Naive thymus-derived CD4-positive, alpha-beta T cell (primary cell): ENCODE measurements at regions not wholly inside any gene's neighbourhood (a gene's known extent, or its start where the extent isn't known, plus 50 kb on each side); places are given as distances from the start of the nearest gene placed in this dataset.
"Not testable (repeated sequence)": the region's sequence is repeated elsewhere in the genome, so short reads cannot be mapped to it uniquely, and the experiment has no call there.

Experiments
- ATAC-seq: fragments of 150-1000 bp; cut with Tn5 transposase; 2 replicates; pipeline ENCODE4 v1.10.0; 2021; ENCODE audit warnings: mild to moderate bottlenecking, moderate library complexity
- CTCF ChIA-PET: fragments of 350-600 bp; sonication (Branson Sonifier 250); formaldehyde crosslinking; loops from one replicate; lab custom pipeline; 2021; ENCODE audit warnings: antibody characterized with exemption; lab: Charles Lee
- POLR2A ChIA-PET: fragments of 350-600 bp; sonication (Branson Sonifier 250); formaldehyde crosslinking; loops from one replicate; lab custom pipeline; 2021; ENCODE audit warnings: antibody characterized with exemption, inconsistent platforms; lab: Charles Lee
- DNase-seq, 9 donors: peaks; one replicate each; pipeline versions ENCODE4 v3.0.0 to v3.0.0-alpha.2; 2020 to 2022; ENCODE audit warnings: mixed read lengths in 1 of 9
- H3K27ac ChIP-seq: one replicate; pipeline ENCODE4 v1.7.0; 2013; ENCODE audit warnings: mild to moderate bottlenecking, low read depth, low read length, moderate library complexity
- H3K27me3 ChIP-seq, 2 donors: one replicate each; pipeline ENCODE4 v1.7.0; 2013; ENCODE audit warnings: low read length in 2 of 2, mild to moderate bottlenecking in 2 of 2, moderate library complexity in 2 of 2; ENCODE audit not compliant: control insufficient read depth in 2 of 2, insufficient read depth in 2 of 2
- H3K36me3 ChIP-seq, 3 experiments: 1 replicate in 2 of 3; 2 replicates in 1 of 3; pipeline ENCODE4 v1.7.0; 2013; ENCODE audit warnings: low read length in 3 of 3, mild to moderate bottlenecking in 3 of 3, moderate library complexity in 1 of 3; ENCODE audit not compliant: insufficient read depth in 3 of 3, control insufficient read depth in 2 of 3
- H3K4me1 ChIP-seq, 2 donors: one replicate each; pipeline ENCODE4 v1.7.0; 2013; ENCODE audit warnings: low read length in 2 of 2, mild to moderate bottlenecking in 2 of 2, moderate library complexity in 1 of 2; ENCODE audit not compliant: control insufficient read depth in 2 of 2, insufficient read depth in 2 of 2
- H3K4me3 ChIP-seq: 2 replicates; pipeline ENCODE4 v1.7.0; 2013; ENCODE audit warnings: mild to moderate bottlenecking, low read length
- H3K9me3 ChIP-seq, 3 experiments: 1 replicate in 2 of 3; 2 replicates in 1 of 3; pipeline ENCODE4 v1.7.0; 2013; ENCODE audit warnings: low read length in 3 of 3; ENCODE audit not compliant: control insufficient read depth in 2 of 3
- H3K27ac Mint-ChIP-seq, 9 donors: one replicate each; pipeline ENCODE4 v1.8.0; 2020 to 2022; ENCODE audit warnings: mixed read lengths in 9 of 9, mild to moderate bottlenecking in 8 of 9, moderate library complexity in 5 of 9, inconsistent platforms in 2 of 9
- H3K27me3 Mint-ChIP-seq, 5 donors: one replicate each; pipeline ENCODE4 v1.8.0; 2021 to 2022; ENCODE audit warnings: mixed read lengths in 5 of 5, mild to moderate bottlenecking in 1 of 5
- H3K36me3 Mint-ChIP-seq, 5 donors: one replicate each; pipeline ENCODE4 v1.8.0; 2020 to 2022; ENCODE audit warnings: mixed read lengths in 5 of 5, mild to moderate bottlenecking in 3 of 5, inconsistent platforms in 1 of 5
- H3K4me1 Mint-ChIP-seq, 7 donors: one replicate each; pipeline ENCODE4 v1.8.0; 2020 to 2022; ENCODE audit warnings: mixed read lengths in 7 of 7, mild to moderate bottlenecking in 3 of 7, inconsistent platforms in 1 of 7
- H3K4me3 Mint-ChIP-seq, 10 donors: one replicate each; pipeline ENCODE4 v1.8.0; 2020 to 2022; ENCODE audit warnings: mild to moderate bottlenecking in 10 of 10, mixed read lengths in 10 of 10, moderate library complexity in 6 of 10, inconsistent platforms in 2 of 10
- H3K9me3 Mint-ChIP-seq, 11 donors: one replicate each; pipeline ENCODE4 v1.8.0; 2020 to 2022; ENCODE audit warnings: mixed read lengths in 11 of 11, mild to moderate bottlenecking in 4 of 11, inconsistent platforms in 1 of 11, moderate library complexity in 1 of 11
- intact Hi-C, 2 donors: fragments of 100-400 bp; cut with micrococcal nuclease; formaldehyde crosslinking; loops; one replicate each; pipeline ENCODE4 v1.15.1; 2023

GRCh38 chr20:52305858-52306257 is 114.3 kb upstream of the ZFP64 start:
- H3K36me3 ChIP-seq: no peaks in the 10 kb centered on the region
- no peaks in the 10 kb centered on the region for H3K9me3 ChIP-seq
- DNase-seq (peak in 7 of 9 donors; percentile 18 to 70 (median 52)), ATAC-seq (peak; percentile 87)
- Mint-ChIP-seq H3K36me3 (no peaks in the 10 kb centered on the region), H3K27me3 (peaks cover 0 to 2% (median 0%) of the 10 kb centered on the region in 5 donors), H3K4me1 (peaks cover 16 to 77% (median 60%) of the 10 kb centered on the region in 7 donors), H3K9me3 (peaks cover 0 to 4% (median 0%) of the 10 kb centered on the region in 11 donors), H3K27ac (peak overlapping the region; percentile 60 to 93 (median 86)), H3K4me3 (peak overlapping the region; percentile 2 to 76 (median 58))
- ChIA-PET CTCF (interaction anchor here (0.6 to 1.2 kb wide), 8 partner anchors 24 to 1337 kb away, joined by 3 to 5 read pairs (median 3); no protein-coding TSS in a partner anchor), POLR2A (interaction anchor here (0.6 to 1.4 kb wide), 7 partner anchors 104 to 1305 kb away, joined by 3 to 8 read pairs (median 3); no protein-coding TSS in a partner anchor)
- peaks cover 0 to 27% of the 10 kb centered on the region in 2 donors for H3K4me1 ChIP-seq
- H3K27me3 ChIP-seq: no peaks in the 10 kb centered on the region
- intact Hi-C loops: loop anchor here (1.0 to 2.0 kb wide), 2 partner anchors 104 to 667 kb away; partner anchors contain the start of gene TSHZ2 (in 1 of the 2)
- H3K4me3 ChIP-seq: no peak overlapping the region
- peak overlapping the region; percentile 43 for H3K27ac ChIP-seq

- Histone ChIP-seq H3K4me3 (no peak overlapping the region), H3K4me1 (peaks cover 0 to 27% of the 10 kb centered on the region in 2 donors), H3K27me3 (no peaks in the 10 kb centered on the region), H3K9me3 (no peaks in the 10 kb centered on the region), H3K27ac (no peak overlapping the region), H3K36me3 (no peaks in the 10 kb centered on the region)
- ChIA-PET POLR2A (interaction anchor here (1.4 kb wide), 1 partner anchor 696 kb away, joined by 8 read pairs; no protein-coding TSS in a partner anchor), CTCF (interaction anchor here (1.2 kb wide), 1 partner anchor 63 kb away, joined by 3 read pairs; no protein-coding TSS in a partner anchor)
- Mint-ChIP-seq H3K9me3 (peaks cover 0 to 4% (median 0%) of the 10 kb centered on the region in 11 donors), H3K4me3 (peak overlapping the region in 7 of 10 donors; percentile 43 to 67 (median 60)), H3K36me3 (no peaks in the 10 kb centered on the region), H3K27me3 (no peaks in the 10 kb centered on the region), H3K4me1 (peaks cover 16 to 74% (median 60%) of the 10 kb centered on the region in 7 donors), H3K27ac (peak overlapping the region in 7 of 9 donors; percentile 64 to 93 (median 86))
- intact Hi-C loops: loop anchor here in 1 of 2 donors (2.0 kb wide), 1 partner anchor 668 kb away; the partner anchor contains the start of gene TSHZ2
- no peak for DNase-seq
- ATAC-seq: no peak
Observed at GRCh38 chr20:52305024-52305645, 113.6 kb upstream of the ZFP64 start.

GRCh38 chr20:52303281-52303950 is 111.8 kb upstream of the ZFP64 start:
- ATAC-seq (no peak), DNase-seq (no peak)
- Histone ChIP-seq H3K4me1 (peaks cover 0 to 27% of the 10 kb centered on the region in 2 donors), H3K27ac (no peak overlapping the region), H3K9me3 (no peaks in the 10 kb centered on the region), H3K27me3 (no peaks in the 10 kb centered on the region), H3K36me3 (no peaks in the 10 kb centered on the region), H3K4me3 (no peak overlapping the region)
- Mint-ChIP-seq H3K4me1 (peaks cover 16 to 71% (median 60%) of the 10 kb centered on the region in 7 donors), H3K27ac (peak overlapping the region in 4 of 9 donors; percentile 10 to 78 (median 70)), H3K36me3 (no peaks in the 10 kb centered on the region), H3K27me3 (no peaks in the 10 kb centered on the region), H3K9me3 (peaks cover 0 to 4% (median 0%) of the 10 kb centered on the region in 11 donors), H3K4me3 (peak overlapping the region in 1 of 10 donors; percentile 20)
- ChIA-PET CTCF (interaction anchor here (0.6 kb wide), 2 partner anchors 353 to 938 kb away, joined by 3 read pairs; no protein-coding TSS in a partner anchor), POLR2A (interaction anchor here (0.6 to 0.8 kb wide), 2 partner anchors 748 to 925 kb away, joined by 4 to 8 read pairs; no protein-coding TSS in a partner anchor)
- intact Hi-C loops: no loop called here

DNA sequence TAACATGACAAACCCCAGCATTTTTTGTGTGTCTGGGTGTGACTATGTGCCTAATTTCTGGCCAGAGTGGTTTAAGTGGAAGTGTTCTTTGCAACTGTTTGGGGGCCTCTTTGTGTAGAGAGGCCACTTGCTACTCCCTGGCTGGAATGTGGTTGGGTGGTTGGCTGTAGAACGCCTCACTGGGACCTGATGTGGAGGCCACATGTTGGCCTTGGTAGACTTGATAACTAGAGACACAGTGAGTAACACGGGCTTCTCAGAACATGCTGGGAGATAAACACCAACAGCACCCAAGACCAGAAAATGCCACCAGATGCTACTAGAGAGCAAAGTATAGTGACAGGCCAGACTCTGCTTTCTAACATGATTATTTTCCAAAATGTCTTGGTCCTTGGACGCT is 111.2 kb upstream of the ZFP64 start:
- Histone ChIP-seq H3K4me1 (peaks cover 0 to 24% of the 10 kb centered on the region in 2 donors), H3K9me3 (no peaks in the 10 kb centered on the region), H3K4me3 (no peak overlapping the region), H3K27me3 (no peaks in the 10 kb centered on the region), H3K36me3 (no peaks in the 10 kb centered on the region), H3K27ac (no peak overlapping the region)
- intact Hi-C loops: no loop called here
- CTCF ChIA-PET: no interaction called here
- ATAC-seq (no peak), DNase-seq (no peak)
- Mint-ChIP-seq H3K36me3 (no peaks in the 10 kb centered on the region), H3K4me3 (peak overlapping the region in 2 of 10 donors; percentile 5 to 45), H3K4me1 (peaks cover 16 to 64% (median 53%) of the 10 kb centered on the region in 7 donors), H3K9me3 (peaks cover 0 to 4% (median 0%) of the 10 kb centered on the region in 11 donors), H3K27me3 (no peaks in the 10 kb centered on the region), H3K27ac (peak overlapping the region in 3 of 9 donors; percentile 60 to 71 (median 70))
- POLR2A ChIA-PET: no interaction called here

- H3K36me3 Mint-ChIP-seq, H3K4me3 ChIP-seq, intact Hi-C loops, H3K27me3 Mint-ChIP-seq, H3K9me3 ChIP-seq, CTCF ChIA-PET, POLR2A ChIA-PET, H3K9me3 Mint-ChIP-seq, H3K27ac ChIP-seq, H3K36me3 ChIP-seq, H3K27me3 ChIP-seq, DNase-seq, ATAC-seq: not testable (repeated sequence)
- H3K4me3 Mint-ChIP-seq: peak overlapping the region in 5 of 10 donors; percentile 1 to 40 (median 30)
- peaks cover 11 to 57% (median 46%) of the 10 kb centered on the region in 7 donors for H3K4me1 Mint-ChIP-seq
- H3K27ac Mint-ChIP-seq: peak overlapping the region in 3 of 9 donors; percentile 14 to 58 (median 29)
- peaks cover 0 to 18% of the 10 kb centered on the region in 2 donors for H3K4me1 ChIP-seq
Observed at GRCh38 chr20:52302051-52302450, 110.5 kb upstream of the ZFP64 start.

DNA sequence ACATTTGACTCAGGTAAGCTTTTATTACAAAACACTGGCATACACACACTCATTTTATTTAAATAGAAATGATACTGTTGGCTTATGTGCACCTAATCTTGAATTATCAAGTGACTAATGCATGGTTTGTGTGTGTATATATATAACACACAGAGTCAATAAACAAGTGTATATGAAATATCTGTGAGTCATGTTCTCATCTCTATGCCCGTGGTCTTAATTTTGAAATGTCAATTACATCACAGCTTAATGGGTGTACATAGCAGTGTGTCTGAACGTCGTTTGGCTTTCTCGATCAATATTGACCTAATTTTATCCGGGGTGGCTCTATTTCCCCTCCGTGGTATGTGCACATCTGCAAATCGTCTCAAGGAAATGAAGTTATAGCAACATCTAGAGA is 104.0 kb upstream of the ZFP64 start:
- DNase-seq (no peak), ATAC-seq (no peak)
- no peak overlapping the region for H3K27ac Mint-ChIP-seq
- intact Hi-C loops: no loop called here
- H3K27me3 Mint-ChIP-seq: no peaks in the 10 kb centered on the region
- CTCF ChIA-PET: interaction anchor here (1.3 to 1.9 kb wide), 2 partner anchors 17 to 21 kb away, joined by 5 to 7 read pairs; no protein-coding TSS in a partner anchor
- Histone ChIP-seq H3K4me1 (no peaks in the 10 kb centered on the region), H3K4me3 (no peak overlapping the region), H3K9me3 (peaks cover 0 to 9% (median 0%) of the 10 kb centered on the region in 3 experiments), H3K27me3 (no peaks in the 10 kb centered on the region), H3K27ac (no peak overlapping the region), H3K36me3 (no peaks in the 10 kb centered on the region)
- peaks cover 0 to 7% (median 0%) of the 10 kb centered on the region in 7 donors for H3K4me1 Mint-ChIP-seq
- peaks cover 0 to 4% (median 0%) of the 10 kb centered on the region in 5 donors for H3K36me3 Mint-ChIP-seq
- H3K9me3 Mint-ChIP-seq: peaks cover 0 to 11% (median 3%) of the 10 kb centered on the region in 11 donors
- POLR2A ChIA-PET: no interaction called here
- H3K4me3 Mint-ChIP-seq: no peak overlapping the region
